Left lung (tissue), 4 donors: ENCODE measurements at regions not wholly inside any gene's neighbourhood (a gene's known extent, or its start where the extent isn't known, plus 50 kb on each side); places are given as distances from the start of the nearest gene placed in this dataset.

Experiments used
- ATAC-seq: fragments of 200-7000 bp; cut with Tn5 transposase; one replicate; pipeline ENCODE4 v1.9.1; 2020; ENCODE audit warnings: moderate library complexity
- DNase-seq, 4 donors: peaks; one replicate each; pipeline ENCODE4 v3.0.0-alpha.2; 2013 to 2020
- H3K27ac ChIP-seq, 2 donors: fragments of 200-600 bp; sonication (generic) in 1 of 2; one replicate each; pipeline versions ENCODE4 v1.5.0 to v1.8.0; 2020 to 2021
- H3K27me3 ChIP-seq, 2 donors: fragments of 200-600 bp; sonication (generic) in 1 of 2; one replicate each; pipeline versions ENCODE4 v1.5.0 to v1.8.0; 2020 to 2021
- H3K36me3 ChIP-seq, 2 donors: fragments of 200-600 bp; sonication (generic) in 1 of 2; one replicate each; pipeline versions ENCODE4 v1.5.0 to v1.8.0; 2020 to 2021
- H3K4me1 ChIP-seq, 2 donors: fragments of 200-600 bp; one replicate each; pipeline ENCODE4 v1.8.0; 2021
- H3K4me3 ChIP-seq, 2 donors: fragments of 200-600 bp; sonication (generic) in 1 of 2; one replicate each; pipeline versions ENCODE4 v1.5.0 to v1.8.0; 2020 to 2021; ENCODE audit warnings: mild to moderate bottlenecking in 1 of 2
- H3K9me3 ChIP-seq, 2 donors: fragments of 200-600 bp; sonication (generic) in 1 of 2; one replicate each; pipeline versions ENCODE4 v1.5.0 to v1.8.0; 2020 to 2021
- intact Hi-C, 2 donors: fragments of 100-400 bp; cut with DNase I; formaldehyde crosslinking; loops; one replicate each; pipeline versions ENCODE4 v1.11.2 to v1.14.2; 2022
- TF ChIP-seq, protein P1 (sequence below), 2 donors: fragments of 200-600 bp; sonication (generic) in 1 of 2; IDR thresholded peaks; one replicate each; pipeline versions ENCODE4 v1.5.0 to v1.8.0; 2021; ENCODE audit warnings: antibody characterized with exemption in 2 of 2
- donor health status: DM: no; HTN: yes; CAD: no.
- donor health status: DM: no; HTN: no; CAD: no.

GRCh38 chrX:46340696-46341095 lies 204.5 kb downstream of the ZNF674 start:
- H3K9me3 ChIP-seq, result no peaks in the 10 kb centered on the region
- TF ChIP-seq, protein P1, sequence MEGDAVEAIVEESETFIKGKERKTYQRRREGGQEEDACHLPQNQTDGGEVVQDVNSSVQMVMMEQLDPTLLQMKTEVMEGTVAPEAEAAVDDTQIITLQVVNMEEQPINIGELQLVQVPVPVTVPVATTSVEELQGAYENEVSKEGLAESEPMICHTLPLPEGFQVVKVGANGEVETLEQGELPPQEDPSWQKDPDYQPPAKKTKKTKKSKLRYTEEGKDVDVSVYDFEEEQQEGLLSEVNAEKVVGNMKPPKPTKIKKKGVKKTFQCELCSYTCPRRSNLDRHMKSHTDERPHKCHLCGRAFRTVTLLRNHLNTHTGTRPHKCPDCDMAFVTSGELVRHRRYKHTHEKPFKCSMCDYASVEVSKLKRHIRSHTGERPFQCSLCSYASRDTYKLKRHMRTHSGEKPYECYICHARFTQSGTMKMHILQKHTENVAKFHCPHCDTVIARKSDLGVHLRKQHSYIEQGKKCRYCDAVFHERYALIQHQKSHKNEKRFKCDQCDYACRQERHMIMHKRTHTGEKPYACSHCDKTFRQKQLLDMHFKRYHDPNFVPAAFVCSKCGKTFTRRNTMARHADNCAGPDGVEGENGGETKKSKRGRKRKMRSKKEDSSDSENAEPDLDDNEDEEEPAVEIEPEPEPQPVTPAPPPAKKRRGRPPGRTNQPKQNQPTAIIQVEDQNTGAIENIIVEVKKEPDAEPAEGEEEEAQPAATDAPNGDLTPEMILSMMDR (IDR thresholded peaks at IDR 0.05), result no peak
- H3K27me3 ChIP-seq, result no peaks in the 10 kb centered on the region
- no peaks in the 10 kb centered on the region for H3K36me3 ChIP-seq
- ATAC-seq (no peak), DNase-seq (no peak)
- intact Hi-C loops, result no loop called here
- no peaks in the 10 kb centered on the region for H3K4me1 ChIP-seq
- no peak overlapping the region for H3K27ac ChIP-seq
- H3K4me3 ChIP-seq, result no peak overlapping the region

DNA sequence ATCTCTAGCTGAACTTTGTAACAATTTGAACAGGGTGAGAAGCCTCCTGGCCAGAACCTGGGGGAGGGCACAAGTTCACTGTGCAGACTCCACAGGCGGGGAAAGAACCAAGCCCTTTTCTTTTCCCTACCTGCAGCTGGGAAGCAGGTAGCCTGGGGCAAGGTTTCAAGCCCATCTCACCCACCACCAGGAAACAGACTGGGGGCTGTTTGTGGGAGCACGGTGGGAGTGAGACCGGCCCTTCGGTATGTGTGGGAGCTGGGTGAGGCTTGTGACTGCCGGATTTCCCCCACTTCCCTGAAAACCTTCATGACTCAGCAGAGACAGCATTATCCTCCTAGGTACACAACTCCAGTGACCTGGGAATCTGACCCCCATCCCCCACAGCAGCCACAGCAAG lies 211.7 kb downstream of the ZNF674 start:
- ATAC-seq (no peak), DNase-seq (no peak)
- Histone ChIP-seq H3K4me1 (no peaks in the 10 kb centered on the region), H3K27me3 (peaks cover 0 to 3% of the 10 kb centered on the region in 2 donors), H3K4me3 (no peak overlapping the region), H3K9me3 (no peaks in the 10 kb centered on the region), H3K27ac (no peak overlapping the region), H3K36me3 (no peaks in the 10 kb centered on the region)
- TF ChIP-seq, protein P1 (IDR thresholded peaks at IDR 0.05), result no peak
- intact Hi-C loops, result no loop called here

DNA sequence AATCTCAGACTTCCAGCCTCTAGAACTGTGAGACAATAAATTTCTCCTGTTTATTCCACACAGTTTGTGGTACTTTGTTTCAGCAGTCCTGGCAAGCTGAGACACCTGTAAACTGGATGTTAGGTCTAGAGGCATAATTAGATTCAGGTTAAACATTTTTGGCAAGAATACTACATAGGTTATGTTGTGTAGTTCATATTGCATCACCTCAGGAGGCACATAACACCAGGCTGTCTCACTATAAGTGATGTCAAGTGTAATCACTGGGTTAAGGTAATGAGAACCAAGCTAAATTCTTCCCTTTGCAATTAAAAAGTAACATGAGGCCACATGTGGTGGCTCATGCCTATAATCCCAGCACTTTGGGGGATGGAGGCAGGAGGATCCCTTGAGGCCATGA lies 214.2 kb downstream of the ZNF674 start:
- TF ChIP-seq, protein P1 (IDR thresholded peaks at IDR 0.05), result no peak
- Histone ChIP-seq H3K36me3 (no peaks in the 10 kb centered on the region), H3K27ac (no peak overlapping the region), H3K9me3 (no peaks in the 10 kb centered on the region), H3K4me1 (no peaks in the 10 kb centered on the region), H3K4me3 (no peak overlapping the region), H3K27me3 (peaks cover 0 to 3% of the 10 kb centered on the region in 2 donors)
- no peak for DNase-seq
- no peak for ATAC-seq
- intact Hi-C loops, result no loop called here

DNA sequence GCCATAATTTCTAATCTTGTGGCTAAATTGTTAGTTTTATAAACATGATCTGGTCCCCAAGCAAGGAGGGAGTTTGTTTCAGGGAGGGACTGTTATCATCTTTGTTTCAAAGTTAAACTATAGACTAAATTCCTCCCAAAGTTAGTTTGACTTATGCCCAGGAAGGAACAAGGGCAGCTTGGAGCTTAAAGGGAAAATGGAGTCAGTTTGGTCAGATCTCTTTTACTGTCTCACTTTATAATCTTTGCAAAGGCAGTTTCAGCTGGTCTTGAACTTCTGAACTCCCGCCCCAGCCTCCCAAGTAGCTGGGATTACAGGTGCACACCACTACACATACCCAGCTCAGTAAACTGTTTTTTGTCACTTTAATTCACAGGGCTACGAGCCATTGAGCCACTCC lies 214.7 kb downstream of the ZNF674 start:
- Histone ChIP-seq H3K27ac (no peak overlapping the region), H3K4me1 (no peaks in the 10 kb centered on the region), H3K36me3 (no peaks in the 10 kb centered on the region), H3K9me3 (no peaks in the 10 kb centered on the region), H3K4me3 (no peak overlapping the region), H3K27me3 (peaks cover 0 to 3% of the 10 kb centered on the region in 2 donors)
- ATAC-seq (no peak), DNase-seq (no peak)
- intact Hi-C loops, result no loop called here
- TF ChIP-seq, protein P1 (IDR thresholded peaks at IDR 0.05), result no peak

- DNase-seq, result no peak
- no peak for ATAC-seq
- H3K27me3 ChIP-seq, result peaks cover 0 to 3% of the 10 kb centered on the region in 2 donors
- no peak overlapping the region for H3K27ac ChIP-seq
- intact Hi-C loops, result no loop called here
- no peaks in the 10 kb centered on the region for H3K4me1 ChIP-seq
- H3K36me3 ChIP-seq, result no peaks in the 10 kb centered on the region
- H3K4me3 ChIP-seq, result no peak overlapping the region
- no peaks in the 10 kb centered on the region for H3K9me3 ChIP-seq
- TF ChIP-seq, protein P1 (IDR thresholded peaks at IDR 0.05), result no peak
Measured at GRCh38 chrX:46328133-46328532, 217.1 kb downstream of the ZNF674 start.
